Activated CD4-positive, alpha-beta T cell treated with anti-CD3 and anti-CD28 coated beads for 24 hours (primary cell): ENCODE measurements at regions not wholly inside any gene's neighbourhood (a gene's known extent, or its start where the extent isn't known, plus 50 kb on each side); places are given as distances from the start of the nearest gene placed in this dataset.
A peak's percentile ranks its signal among the peaks of the same experiment; 100 is the strongest.

Source experiments
- DNase-seq, 2 donors: peaks; one replicate each; pipeline ENCODE4 v3.0.0-alpha.2; 2020; ENCODE audit warnings: low read depth in 2 of 2

DNA sequence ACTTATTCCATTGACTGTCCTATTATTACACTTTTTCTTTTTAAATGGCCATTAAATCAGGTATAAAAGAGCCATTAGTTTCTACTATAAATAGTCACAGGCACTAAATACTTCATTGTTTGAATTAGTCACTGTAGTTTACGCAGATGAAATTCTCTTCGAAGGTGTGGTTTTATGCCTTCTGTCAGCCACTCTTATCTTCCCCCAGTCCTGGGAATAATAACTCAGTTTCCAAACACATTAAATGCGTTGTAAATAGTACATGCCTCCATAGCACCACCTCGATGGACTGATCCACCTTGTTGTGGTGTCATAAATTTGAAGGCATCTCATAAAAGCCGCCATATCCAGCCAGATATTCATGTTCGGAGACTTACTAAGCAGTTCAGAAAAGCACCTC, 72.1 kb upstream of the PARD3B start:
- no peak for DNase-seq

DNA sequence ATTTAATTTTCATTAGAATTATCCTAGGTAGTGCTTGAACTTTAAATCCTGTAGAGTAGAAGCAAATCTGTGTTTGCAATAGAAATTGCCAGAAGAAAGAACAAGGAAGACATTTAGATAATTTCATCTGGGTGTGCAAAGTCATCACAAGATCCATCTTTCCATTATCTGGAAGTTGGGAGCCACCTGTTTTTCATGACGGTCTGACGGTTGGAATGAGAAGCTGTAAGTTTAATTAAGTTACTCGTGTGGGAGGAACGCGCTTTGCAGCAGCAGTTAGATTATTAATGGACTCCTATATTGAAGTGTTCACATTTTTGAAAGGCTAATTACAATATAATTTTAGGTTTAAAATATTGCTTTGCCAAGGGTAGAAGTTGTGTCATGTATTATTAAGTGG, 69.9 kb upstream of the PARD3B start:
- no peak for DNase-seq

GRCh38 chr2:204477358-204477950, 67.8 kb upstream of the PARD3B start:
- no peak for DNase-seq

GRCh38 chr2:204479557-204479956, 65.7 kb upstream of the PARD3B start:
- DNase-seq = peak in 1 of 2 donors; percentile 3

- no peak for DNase-seq
These were observed 64.6 kb upstream of the PARD3B start for GRCh38 chr2:204480676-204481075.

GRCh38 chr2:204483608-204484081, 61.6 kb upstream of the PARD3B start:
- no peak for DNase-seq

DNA sequence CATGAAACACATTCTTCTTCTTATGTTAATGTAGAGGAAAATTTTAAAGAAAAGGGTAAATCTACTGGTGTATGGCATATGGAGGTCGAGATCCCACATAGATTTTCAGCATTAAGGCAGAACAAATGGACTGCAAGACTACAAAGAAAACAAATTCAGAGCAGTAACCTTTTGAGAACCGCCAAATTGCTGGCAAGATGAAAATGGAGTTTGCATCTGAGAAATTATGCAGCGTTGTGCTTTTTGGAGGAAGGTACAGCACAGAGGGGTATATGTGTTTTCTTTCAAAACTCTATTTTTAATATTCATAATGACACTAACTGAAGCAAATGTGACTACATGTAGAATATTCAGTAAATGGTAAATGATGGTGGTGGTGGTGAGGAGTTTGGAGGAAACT, 59.0 kb upstream of the PARD3B start:
- no peak for DNase-seq

DNA sequence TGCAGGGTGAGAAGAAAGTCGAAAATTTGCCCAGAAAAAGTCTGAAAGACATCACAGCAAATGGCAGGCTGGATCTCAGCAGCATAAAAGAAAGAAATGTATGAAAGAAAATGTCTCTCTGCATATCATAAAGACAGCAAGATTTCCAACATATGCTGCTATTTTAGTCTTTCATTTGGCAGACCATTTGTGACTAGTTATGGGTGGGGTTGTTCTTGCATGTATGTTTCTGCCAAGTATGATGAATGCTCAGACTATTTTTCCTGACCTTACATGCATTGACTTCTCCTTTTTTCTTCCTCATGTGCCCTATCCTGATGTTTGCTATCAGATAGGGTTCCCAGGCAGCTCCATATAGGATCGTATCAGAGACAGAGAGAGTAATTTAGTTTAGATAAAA, 58.5 kb upstream of the PARD3B start:
- no peak for DNase-seq

GRCh38 chr2:204487447-204488229, 57.6 kb upstream of the PARD3B start:
- DNase-seq = no peak

- DNase-seq = no peak
These were observed 53.7 kb upstream of the PARD3B start for GRCh38 chr2:204491528-204491927.

DNA sequence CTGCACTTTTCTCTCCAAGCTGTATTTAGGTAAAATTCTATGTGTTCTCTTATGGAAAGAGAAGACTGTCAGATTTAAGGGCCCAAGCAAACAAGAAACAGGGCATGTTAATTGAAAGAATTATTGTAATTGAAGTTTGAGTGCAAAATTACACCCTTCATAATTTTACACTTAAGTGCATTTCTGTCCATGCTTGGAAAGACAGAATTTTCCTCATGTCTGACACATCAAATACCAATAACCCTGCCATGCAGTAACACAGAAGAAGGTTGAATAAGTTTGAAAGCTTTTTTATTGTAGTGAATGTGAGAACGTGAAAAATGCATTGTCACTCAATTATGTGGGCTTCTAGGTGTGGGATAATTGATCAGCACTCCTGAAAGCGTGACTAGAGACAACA, 52.9 kb upstream of the PARD3B start:
- DNase-seq = no peak

GRCh38 chr2:204494681-204495080, 50.6 kb upstream of the PARD3B start:
- DNase-seq = no peak

DNA sequence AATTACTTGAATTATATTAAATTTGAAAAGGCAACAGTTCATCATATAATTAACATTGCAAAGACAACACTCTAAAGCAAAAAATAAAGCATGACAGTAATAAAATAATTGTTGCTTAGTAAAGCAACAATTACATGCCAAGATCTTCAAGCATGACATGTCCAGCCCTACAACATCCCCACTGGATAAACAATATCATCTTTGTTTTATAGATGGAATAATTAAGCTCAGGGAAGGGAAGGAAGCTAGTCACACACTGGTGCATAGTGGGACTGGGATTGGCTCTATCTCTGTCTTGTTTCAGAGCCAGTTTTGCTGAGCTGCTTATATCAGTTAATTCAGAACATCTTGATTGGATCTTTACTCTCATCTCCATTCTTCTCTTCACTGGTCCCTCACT, 49.9 kb upstream of the PARD3B start:
- DNase-seq = no peak
